ENCODE measurements at regions not wholly inside any gene's neighbourhood (a gene's known extent, or its start where the extent isn't known, plus 50 kb on each side); places are given as distances from the start of the nearest gene placed in this dataset.
A peak's percentile ranks its signal among the peaks of the same experiment; 100 is the strongest.

DNA sequence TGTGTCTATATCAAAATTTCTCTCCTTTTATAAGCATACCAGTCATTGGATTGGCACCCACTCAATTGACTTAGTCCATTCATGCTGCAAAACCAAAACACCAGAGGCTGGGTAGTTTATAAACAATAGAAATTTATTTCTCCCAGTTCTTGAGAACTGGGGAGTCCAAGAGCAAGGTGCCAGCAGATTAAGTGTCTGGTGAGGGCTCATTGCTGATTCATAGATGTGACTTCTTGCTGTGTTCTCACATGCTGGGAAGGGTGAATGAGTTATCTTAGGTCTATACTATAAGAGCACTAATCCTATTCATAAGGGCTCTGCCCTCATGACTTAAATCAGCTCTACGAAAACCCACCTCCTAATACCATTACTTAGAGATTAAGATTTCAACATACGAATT lies 501.4 kb downstream of the EPM2A start:
- DNase-seq, result no peak

DNA sequence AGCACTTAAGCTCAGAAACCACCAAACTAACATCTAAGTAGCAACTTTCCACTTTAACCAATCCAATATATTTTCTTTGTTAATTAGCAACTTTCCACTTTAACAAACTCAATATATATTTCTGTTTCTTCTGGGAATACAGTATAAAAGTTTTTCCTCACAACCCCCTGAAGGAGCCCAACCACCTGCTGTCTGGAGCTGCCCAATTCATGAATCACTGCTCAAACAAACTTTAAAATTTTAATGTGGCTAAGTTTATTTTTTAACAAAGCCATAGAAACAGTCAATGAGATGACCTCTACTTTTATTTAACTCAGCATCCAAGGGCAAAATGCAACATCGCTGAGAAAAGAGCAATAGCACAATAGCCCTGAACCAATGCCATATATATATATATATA lies 500.1 kb downstream of the EPM2A start:
- DNase-seq, result no peak

DNA sequence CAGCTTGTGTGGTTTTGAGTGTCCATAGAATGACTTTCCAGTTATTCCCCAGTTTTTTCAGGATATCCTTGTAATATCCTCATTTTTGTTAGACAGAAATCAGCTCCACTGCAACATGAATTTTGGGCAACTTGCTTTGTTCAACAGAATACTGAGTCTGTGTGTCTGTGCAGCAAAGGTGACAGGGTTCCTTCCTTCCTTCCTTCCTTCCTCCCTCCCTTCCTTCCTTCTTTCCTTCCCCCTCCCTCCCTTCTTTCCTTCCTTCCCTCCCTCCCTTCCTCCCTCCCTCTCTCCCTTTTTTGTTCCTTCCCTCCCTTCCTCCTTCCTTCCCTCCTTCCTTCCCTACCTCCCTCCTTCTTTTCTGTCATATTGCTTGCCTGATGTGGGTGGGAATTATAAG lies 496.5 kb downstream of the EPM2A start:
- DNase-seq, result no peak

DNA sequence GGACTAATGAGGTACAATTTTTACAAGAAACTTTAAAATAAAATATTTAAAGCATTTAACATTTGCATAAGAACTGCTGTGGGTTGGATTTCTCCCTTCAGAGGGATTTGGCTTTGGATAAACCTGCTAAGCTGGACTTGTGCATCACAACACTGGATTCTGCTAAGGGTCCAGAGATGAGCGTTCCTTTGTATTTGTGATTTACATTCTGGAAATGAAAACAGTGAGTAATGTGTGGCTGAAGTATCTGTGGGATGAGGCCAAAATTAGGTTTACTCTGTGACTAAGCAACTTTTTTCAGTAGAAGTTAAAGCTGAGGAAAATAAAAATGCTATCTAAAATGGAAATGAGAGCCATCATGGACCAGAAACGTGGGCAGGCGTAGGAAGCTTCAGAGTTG lies 494.3 kb downstream of the EPM2A start:
- DNase-seq, result no peak

DNA sequence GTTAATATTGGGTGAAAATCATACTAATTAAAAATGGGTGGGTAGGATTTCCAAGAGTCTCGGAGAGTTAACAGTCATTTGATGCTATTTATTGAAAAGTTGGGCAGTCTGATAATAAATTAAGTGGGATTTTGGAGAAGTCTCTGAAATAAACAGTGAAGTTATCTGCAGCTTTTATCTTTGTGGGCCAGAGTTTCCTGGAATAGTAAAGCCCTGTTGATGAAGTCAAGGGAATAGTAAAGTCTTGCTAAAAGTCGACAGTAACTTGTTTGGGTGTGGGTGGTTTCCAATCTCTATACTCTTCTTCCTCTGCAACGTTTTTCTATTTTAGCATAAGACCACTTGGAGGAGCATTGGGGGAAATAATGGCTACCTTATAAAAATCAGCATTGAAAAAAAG lies 493.6 kb downstream of the EPM2A start:
- DNase-seq, result no peak

DNA sequence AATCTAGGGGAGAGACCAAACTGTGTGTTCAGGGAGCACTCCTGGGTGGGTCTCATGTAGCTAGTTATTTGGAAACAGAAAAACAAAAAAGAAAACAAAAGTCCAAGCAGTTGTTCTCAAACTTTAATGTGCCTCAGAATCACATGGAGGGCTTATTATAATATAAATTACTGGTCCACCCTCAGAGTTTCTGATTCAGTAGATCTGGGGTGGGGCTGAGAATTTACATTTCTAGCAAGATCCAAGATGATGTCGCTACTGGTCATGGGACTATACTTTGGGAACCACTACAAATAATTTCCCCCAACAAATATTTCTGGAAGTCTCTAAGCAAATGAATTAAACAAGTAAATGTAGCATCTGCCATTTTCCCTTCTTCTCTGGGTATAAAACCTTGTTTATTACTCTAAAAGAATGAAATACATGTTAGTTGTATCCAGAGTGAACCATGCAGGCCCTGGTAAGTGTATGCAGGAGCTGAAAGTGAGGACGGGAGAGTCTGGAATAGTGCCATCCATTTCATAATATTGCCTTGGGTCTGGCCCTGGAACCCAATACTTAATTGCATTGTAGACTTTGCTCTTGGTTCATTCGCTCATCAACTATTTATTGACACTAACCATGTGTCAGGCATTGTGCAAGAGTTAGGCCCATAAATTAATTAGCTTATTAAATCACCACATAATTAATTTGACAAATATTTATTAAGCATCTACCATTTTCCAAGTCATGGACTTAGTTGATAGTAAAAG lies 490.8 kb downstream of the EPM2A start:
- peak; percentile 61 for DNase-seq

DNA sequence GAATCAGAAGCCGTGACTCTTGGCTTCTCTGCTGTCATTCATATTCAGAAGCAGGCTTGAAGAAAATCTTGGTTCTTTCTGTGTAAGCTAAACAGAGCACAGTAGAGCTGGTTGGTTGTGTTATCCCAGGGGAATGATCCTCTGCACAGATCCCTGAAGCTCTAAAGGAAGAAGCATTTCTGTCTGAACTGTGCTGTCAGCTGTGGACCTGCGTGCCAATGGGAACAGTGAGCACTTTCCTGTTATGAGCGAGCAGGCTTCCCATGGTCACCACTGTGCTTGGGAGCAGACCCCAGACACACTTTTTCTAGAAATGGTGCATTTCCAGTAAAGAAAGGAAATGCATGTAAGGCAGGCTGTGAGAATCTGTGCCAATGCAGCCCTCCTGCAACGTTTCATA lies 490.2 kb downstream of the EPM2A start:
- DNase-seq, result no peak

DNA sequence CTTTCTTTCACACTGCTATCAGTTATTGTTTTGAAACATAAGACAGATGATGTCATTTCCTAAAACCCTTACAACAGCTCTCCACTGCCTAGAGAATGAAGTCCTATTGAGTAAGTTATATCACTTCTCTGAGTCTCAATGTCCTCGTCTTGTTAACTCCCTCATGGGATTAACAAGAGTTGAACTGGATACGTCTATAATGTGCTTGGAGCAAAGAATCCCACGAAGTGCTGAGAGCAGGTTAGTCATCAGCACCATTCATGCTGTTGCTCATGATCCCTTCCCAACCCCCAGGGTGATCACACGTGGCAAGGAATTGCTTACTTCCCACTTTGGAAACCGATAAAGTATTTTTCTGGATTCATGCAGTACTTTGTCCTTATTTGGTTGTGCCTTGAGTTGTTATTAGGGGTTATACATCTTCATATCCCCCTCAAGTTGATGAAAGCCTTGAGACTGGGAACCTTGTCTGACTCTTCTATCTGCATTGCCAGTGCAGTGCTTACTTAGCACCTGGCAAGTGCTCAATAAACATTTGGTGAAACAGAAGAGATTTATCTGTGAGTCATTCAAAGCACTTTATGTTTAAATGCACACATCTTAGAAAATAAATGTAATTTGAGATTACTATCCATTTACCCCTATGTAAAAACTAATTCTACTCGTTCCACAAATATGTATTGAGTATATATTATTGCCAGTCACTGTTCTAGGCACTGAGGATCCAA lies 487.5 kb downstream of the EPM2A start:
- DNase-seq, result no peak

DNA sequence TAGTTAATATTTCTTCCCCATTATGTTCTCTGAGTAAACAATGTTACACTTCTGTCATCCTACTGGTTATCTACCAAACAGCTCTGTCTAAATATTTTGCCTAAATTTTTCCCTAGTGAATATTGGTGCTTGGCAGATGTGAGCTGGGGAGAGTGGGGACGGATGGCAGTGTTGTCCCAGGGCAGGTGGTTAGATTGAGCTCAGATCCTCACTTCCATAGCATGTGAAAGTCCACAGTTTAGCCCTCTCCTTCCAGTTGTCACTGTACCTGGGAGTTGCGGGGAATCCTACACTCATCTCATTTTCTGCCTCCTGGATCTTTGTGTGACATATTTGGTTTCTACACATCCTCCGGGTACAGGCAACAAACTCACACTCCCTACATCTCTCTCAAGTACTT lies 484.9 kb downstream of the EPM2A start:
- no peak for DNase-seq

DNA sequence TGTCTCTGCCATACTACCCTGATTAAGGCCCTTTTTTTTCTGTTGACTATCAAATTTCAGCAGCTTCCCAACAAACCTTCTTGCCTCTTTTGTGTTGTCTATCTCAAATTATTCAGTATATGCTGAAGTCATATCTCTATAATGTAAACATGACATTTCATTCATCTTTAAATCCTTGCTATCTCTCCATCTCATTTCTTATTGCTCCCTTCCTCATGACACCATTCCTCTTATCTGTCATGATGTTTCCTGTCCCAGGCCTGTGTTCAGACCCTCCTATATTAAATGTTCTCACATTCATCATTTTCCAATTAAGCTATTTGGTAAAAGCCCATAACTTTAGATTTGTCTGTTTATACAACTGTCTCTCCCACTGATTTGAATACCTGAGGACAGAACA lies 482.6 kb downstream of the EPM2A start:
- DNase-seq, result no peak

DNA sequence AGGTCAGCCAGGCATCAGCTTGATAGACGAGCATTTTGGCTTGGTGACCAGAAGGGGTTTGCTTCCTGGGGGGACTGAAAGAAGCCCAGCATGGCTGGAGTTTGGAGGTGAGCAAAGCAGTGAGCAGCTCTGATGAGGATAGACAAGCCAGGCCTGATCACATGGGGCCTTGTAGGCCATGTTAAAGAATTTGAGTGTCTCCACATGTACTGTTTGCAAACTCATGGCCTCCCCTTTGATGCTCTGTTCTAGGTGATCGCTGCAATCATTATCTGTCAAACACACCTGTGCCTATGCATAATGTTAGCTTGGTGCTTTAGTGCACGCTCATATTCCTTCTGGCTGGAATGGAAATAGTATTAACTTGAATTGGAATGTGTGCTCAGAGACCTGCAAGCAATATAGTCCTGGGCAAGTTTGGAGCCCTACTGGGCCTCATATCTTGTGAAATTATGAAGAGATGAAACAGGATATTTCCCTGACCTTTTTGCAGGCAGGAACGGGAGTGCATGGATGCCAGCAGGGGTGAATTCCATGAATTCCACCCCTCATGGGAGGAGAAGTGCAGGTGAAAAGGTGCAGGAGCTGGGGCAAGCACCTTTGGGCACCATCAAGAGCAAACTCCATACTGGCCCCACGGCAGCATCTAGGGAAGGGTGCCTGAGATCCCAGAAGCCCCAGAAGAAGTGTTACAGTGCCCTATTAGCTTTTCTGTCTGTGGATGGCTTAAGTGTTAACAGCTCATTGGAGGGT lies 480.5 kb downstream of the EPM2A start:
- no peak for DNase-seq

DNA sequence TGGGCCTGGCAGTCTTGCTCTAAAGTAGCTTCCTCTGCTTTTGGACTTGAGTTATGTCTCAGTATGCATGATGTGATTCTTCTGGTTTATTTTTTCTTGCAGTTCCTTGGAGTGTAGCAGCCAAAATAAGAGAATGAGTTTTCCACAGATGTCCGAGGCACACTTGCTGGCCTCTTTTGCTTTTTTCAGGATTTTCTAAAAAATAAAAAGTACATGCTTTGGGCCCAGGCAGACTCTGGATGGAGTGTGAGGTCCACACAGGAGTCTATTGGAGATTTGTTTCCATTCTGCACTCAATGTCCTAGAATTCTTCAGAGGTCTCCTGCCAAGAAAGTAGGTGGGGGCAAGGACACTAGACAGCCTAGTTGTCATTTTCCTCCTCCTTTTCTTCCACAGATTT lies 477.6 kb downstream of the EPM2A start:
- no peak for DNase-seq

DNA sequence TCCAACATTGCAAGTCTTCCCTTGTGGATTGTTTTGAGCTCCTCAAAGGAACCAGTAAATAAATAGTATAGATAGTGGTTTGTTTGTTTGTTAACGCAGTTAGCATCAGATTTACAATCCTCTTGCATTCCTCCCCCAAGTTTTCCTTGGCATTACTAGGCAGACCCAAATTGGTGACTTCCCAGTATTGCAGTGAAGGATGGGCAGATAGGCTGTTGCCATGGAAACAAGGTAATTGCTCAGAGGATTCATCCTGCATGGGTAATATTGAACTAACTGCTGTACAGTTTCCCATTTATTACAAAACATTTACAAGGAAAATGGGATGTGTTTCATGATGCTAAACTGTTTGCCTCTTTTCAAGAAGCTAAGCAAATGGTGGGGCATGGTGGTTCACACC lies 477.2 kb downstream of the EPM2A start:
- no peak for DNase-seq

DNA sequence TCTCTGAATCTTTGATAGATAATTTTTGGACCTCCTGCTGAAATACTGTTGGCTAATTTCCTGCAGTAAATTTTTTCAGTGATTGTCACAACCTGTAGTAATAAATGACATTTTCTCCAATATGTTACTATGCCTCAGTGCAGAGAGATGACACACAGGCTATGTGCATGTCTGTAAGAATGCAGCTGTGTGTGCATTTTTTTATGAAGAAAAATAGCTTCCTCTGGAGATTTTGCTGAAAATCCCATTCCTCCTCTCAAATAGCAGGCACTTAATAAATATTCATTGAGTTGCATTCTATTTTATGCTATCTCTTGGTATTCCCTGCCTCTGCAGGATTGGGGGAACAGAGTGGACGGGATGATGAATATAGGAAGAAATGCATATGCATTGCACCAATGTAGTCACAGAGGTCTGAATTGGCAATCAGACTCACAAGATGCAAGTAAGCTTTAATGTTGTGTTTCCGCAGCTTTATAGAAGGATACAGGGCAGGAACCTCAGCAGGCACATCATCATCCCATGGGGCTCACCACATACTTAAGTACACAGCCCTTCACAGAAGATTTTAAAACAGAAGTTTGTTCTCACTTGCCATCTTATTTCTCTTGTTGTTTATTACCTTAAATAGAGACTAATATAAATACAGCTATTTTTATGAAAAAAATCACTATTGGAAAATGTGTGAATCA lies 474.7 kb downstream of the EPM2A start:
- peak; percentile 46 to 51 for DNase-seq

DNA sequence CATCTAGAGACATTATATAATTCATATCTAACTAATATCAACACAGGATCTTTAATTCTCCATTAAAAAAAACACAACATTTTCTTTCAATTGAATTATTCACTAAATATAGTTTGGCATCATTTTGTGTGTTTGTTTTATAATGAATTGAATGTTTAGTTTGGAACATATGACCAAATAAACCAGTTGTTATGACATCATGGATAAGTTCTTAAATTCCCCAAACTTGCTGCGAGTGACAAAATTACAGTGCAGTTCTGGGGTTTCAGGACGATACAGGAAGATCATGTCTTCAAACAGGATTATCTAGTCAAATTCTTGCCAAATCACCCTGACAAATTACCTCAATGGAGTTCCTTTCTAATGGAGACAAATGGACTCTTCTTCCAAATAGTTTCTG lies 473.6 kb downstream of the EPM2A start:
- no peak for DNase-seq

DNA sequence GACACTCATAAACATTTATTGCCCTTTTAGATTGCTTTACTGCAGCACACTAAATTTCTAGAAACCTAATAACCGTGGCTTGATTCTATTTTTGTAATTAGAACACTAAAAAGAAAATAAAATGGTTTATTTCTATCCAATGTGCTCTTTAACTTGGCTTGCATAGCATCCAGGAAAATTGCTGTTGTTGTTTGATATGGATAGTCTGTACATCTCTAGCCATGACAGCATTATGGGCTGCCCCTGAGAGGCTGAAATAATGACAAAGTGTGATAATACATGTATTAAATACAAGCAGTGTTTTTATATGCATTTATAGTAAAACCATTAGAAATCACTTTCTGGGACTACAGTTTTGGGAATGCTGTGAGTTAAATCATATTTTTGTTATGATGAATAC lies 472.5 kb downstream of the EPM2A start:
- DNase-seq, result no peak

DNA sequence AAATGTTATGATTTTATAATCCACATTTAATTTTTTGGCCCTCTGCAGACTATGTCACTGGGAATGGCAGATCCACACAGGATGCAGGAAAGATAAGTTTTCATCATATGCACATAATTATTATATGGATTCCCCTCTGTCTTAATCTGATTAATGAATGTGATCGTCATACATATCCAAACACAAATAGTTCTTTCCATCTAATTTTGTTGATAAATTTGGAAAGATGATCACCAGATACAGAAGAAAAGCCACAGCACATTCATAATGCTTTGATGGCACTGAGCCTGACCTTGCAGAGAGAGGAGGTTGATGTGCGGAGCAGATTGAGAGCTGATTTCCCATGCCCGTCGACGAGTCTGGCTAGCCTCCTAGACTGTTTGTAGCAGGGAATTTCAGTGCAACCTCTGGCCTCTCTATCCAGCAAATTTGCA lies 471.5 kb downstream of the EPM2A start:
- DNase-seq, result no peak

DNA sequence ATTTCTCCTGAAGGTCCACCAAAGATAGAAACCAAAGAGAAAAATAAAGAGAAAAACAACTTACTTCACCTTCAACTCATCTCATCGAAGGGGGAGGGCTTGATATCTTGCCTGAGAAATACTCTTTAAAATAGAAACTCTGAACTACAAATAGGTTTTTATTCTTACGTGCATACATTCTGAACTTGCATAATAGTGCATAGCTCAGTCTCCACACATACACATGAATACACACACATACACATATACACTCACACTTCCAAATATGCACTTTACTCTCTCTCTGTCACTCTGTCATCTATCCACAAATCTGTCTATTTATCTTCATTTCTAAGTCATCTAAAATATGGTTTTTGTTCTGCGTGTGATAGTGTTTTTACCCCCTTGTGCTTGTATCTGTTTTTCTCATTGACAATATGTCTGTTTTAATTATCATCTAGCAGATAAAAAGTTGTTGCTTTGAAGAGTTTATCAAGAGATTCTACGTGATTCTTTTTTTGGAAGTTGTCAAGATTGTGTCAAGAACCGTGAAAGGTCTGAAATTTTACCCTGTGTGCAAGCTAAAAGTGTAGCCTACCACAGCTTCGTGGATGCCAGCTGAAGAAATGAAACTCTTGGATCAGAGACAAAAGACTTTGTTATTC lies 468.8 kb downstream of the EPM2A start:
- no peak for DNase-seq

DNA sequence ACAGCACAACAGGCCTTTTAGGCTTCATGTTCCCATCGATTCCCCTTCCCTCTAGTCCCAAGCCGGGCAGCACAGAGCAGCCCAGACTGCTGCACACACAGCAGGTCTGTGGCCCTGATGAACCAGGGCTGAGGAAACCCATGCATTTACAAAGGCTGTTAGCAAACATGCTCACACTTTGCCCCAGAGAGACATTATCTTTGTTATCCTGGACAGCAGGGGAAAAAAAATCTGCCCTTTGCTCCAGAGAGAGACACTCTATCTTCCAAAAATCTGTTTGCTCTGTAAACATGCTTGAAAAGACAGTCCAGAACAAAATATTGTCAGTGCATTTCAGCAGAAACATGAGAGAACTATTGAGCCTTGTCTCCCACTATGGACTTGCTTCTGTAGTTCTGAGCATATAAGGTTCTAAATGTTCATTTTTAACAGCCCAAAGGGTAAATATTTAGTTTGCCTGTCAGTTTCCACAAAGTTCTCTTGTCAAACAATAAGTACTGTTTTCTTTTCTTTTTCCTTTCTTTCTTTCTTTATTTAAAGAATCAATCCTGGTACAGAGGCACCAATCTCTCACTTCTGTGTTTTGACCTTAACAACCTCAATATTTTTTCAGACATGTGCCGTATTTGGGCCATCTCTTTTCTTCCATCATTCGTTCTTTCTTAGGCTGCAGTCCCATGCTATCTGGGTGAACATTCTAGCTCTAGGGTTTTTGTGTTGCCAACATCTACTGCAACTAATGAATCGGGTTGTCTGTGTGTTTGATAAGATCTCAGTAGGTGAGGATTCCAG lies 468.0 kb downstream of the EPM2A start:
- no peak for DNase-seq

DNA sequence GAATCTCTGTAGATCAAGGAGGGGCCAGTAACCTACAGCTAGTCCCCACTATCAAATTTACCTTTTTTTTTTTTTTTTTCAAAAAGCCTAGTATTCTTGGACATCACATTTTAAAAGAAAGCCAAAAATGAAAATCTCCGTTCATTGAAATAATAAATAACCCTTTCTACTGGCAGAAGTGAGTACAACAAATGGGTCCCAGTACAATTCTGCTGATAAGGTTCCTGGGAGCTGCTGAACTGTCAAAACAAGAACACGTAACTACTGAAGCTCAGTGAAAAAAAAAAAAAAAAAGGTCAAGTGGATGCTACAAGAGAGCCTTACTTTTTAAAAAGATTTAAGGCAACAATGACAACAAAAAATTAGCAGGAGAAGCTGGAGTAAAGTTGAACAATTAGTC lies 464.9 kb downstream of the EPM2A start:
- no peak for DNase-seq

DNA sequence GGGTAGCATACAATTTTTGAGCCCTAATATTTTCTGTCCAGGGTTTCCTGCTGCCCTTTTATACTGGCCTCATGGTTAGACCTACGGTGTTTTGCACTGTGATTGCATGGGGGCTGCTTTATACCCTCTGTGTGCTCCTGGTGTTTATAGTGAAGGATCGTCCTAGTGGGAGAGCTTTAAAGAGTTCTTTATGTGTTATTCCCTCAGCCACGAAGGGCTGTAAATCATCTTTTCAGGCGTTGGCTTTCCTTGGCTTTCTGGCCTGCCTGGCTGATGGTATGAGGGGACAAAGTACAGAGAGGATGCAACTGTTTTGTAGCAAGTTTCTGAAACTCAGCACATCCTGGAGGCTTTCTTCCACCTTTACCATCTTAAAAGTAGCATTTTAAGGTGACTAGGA lies 464.3 kb downstream of the EPM2A start:
- DNase-seq, result no peak

Measured in right lung (tissue), 2 donors.